NCI-H1930 (cell line): ENCODE measurements at regions not wholly inside any gene's neighbourhood (a gene's known extent, or its start where the extent isn't known, plus 50 kb on each side); places are given as distances from the start of the nearest gene placed in this dataset.

Source experiments
- DNase-seq, 2 experiments: peaks; one replicate each; lab custom pipeline; 2025; lab: John Stamatoyannopoulos, UW

GRCh38 chr10:28811639-28812349 is 134.5 kb downstream of the BAMBI start:
- DNase-seq = no peak

GRCh38 chr10:28812384-28813372 is 135.4 kb downstream of the BAMBI start:
- DNase-seq = no peak

- no peak for DNase-seq
Observed at GRCh38 chr10:28815681-28816080, 138.4 kb downstream of the BAMBI start.

DNA sequence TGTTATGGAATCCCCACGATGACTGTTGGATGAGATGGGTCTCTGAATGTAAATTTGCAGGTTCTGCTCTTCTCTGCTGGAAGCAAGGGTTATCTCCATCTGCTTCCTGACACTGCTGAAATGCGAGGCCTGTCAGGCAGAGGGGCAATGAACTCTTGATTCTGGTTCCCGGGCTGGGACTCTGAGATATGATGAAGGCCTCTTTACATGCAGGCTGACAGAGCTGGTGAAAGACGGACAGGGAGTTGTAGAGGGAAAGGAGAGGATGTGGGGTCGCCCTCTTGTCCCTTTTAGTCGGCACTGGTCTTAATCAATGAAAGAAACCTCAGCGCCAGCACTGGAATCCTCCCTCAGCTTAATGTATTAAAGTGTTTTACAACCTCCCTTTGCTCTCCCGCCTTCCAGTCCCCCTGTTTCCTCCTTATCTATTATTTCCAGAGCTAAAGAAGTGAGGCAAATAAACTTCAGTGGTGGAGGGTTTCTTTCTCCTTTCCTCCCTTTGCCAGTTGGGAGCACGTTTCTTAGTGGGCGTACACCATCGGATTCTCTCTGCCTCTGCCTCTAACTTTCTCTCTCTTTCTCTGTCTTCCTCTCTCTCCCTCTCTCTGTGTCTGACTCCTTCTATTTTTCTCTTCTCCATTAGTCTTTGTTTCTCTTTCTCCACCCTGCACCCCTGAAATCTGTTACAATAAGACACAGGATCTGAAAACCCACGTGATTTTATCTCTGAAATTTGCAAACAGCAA is 145.6 kb downstream of the BAMBI start:
- DNase-seq = no peak

DNA sequence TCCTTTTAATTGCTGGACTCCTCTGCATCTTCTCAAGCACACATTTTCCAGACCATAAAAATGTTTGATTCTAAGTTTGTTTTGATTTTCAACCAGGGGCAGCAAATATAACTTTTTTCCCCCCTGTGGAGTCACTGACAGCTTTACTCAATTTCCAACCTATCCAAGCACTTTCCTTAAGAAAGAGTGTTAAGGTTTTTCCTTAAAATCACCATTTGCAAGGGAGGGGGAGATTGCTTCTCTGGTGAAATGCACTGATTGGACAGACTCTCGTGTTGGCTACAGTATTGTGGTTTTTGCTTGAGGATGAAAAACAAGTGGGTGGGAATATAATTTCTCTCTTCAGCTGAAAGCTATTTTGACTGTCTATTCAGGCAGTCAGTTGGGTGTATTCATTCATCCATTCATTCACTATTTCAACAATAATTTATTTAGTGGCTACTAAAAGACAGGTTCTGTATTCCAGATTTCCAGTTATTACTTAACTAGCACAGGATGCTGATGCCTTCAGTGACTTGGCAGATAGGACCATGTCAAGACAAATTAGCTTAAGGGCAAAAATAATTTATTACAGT is 146.3 kb downstream of the BAMBI start:
- no peak for DNase-seq

- no peak for DNase-seq
Observed at GRCh38 chr10:28833313-28833712, 156.0 kb downstream of the BAMBI start.

DNA sequence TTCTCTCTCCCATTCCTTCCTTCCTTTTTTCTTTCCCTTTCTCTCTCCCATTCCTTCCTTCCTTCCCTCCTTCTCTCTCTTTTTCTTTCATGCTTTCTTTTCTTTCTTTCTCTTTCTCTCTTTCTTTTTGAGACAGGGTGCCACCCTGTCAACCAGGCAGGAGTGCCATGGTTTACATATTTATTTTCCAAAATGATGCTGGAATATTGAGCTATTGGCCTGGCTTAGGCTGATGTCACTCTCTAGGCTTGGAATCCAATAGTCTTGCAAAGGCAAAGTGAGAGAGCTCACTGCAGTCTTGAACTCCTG is 159.1 kb downstream of the BAMBI start:
- DNase-seq = no peak

DNA sequence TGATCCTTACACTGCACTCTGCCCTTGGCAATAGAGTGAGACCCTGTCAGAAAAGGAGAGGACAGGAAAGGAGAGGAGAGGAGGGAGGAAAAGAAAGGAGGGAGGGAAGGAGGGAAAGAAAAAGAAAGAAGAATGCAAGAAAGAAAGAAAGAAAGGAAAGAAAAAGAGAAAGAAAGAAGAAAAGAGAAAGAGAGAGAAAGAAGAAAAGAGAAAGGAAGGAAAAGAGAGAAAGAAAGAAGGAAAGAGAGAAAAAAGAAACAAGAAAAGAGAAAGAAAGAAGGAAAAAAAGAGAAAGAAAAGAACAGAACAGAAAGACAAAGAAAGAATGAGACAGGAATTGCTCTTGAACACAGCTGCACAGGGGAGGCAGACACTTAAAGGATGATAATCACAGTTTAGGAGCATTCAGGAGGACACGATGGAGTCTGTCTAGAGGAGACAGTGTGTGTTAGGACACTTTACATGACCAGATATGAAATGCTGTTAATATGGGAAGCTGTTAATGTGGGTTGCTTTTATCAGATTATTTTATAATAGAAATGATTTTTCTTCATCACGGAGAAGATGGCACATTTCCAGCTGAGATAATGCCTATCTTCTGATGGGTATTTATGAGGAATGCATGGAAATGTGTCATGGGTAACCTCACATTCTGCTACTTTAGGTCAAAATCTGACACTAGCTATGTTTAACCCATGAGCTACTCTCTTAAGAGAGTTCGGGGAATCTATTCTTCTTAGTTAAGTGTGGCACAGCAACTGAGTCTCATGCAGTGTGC is 160.5 kb downstream of the BAMBI start:
- DNase-seq = no peak

GRCh38 chr10:28838908-28839307 is 161.6 kb downstream of the BAMBI start:
- no peak for DNase-seq

- DNase-seq = no peak
Observed at GRCh38 chr10:28839600-28840007, 162.3 kb downstream of the BAMBI start.

DNA sequence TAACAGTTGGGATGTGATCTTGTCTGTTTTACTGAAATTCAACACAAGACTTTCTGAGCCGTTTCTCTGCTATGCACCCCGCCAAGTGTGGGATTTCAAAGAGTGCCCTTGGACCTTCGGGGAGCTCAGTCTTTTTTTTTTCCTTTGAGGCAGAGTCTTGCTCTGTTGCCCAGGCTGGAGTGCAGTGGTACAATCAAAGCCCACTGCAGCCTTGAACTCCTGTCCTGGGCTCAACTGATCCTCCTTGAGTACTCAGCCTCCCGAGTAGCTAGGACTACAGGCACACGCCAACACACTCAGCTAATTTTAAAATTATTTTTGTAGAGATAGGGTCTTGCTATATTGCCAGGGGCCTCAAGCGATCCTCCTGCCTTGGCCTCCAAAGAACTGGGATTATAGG is 162.9 kb downstream of the BAMBI start:
- DNase-seq = no peak

- no peak for DNase-seq
Observed at GRCh38 chr10:28840971-28841370, 163.7 kb downstream of the BAMBI start.

DNA sequence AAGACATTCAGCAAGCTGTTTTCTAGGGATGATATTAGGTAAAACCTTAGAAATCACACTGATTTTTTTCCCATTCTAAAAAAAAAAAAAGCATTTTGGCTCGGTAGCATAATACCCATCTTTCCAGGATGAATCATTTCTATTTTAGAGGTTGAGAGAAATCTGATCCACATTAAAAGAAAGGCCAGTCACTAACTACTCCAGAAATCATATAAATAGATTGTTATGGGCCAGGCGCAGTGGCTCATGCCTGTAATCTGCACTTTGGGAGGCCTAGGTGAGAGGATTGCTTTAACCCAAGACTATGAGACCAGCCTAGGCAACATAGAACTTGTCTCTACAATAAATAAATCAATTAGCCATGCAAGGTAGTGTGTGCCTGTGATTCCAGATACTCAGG is 164.3 kb downstream of the BAMBI start:
- DNase-seq = no peak

DNA sequence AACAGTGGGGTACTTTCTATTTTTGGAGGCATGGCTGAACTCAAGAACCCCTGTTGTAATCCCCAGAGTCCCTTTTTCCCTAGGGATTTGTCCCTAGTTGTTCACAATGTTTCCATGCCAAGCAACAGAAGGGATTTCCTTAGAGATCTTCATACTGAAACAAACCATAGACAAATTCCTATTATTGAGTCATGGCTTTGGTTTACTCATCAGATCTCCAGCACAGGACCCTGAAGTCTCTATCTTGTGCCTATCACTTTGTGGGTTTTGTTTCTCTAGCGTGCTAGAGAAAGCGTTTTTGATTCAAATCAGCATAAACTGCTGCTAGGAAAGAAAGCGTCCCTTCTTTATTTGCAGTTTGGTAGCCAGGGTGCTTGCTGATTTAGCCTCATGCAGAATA is 165.0 kb downstream of the BAMBI start:
- DNase-seq = no peak

- DNase-seq = no peak
Observed at GRCh38 chr10:28845009-28845682, 167.8 kb downstream of the BAMBI start.

DNA sequence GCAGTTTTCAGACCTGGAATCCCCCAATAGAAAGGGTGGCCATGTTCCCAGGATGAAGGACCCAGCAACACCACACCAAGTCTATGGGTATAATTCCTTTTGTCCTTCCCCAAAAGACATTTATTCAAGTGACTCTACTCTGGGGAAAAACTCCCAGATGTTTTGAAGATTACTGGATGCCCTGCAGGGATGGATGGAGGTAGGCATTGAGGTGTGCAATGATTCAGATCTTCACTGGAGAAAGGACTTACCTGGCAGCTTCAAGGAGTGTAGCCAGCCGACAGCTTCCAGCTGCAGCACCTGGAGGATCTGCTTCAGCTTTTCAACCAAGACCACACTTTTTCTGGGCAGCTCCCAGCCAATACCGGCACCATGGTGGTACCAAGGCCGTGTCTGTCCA is 172.0 kb downstream of the BAMBI start:
- no peak for DNase-seq

GRCh38 chr10:28849821-28850220 is 172.5 kb downstream of the BAMBI start:
- no peak for DNase-seq

- no peak for DNase-seq
Observed at GRCh38 chr10:28850784-28851183, 173.5 kb downstream of the BAMBI start.

- DNase-seq = no peak
Observed at GRCh38 chr10:28853195-28853594, 175.9 kb downstream of the BAMBI start.

GRCh38 chr10:28857164-28857563 is 179.8 kb downstream of the BAMBI start:
- DNase-seq = no peak

- DNase-seq = no peak
Observed at GRCh38 chr10:28858646-28859045, 181.3 kb downstream of the BAMBI start.
